ENCODE measurements at regions not wholly inside any gene's neighbourhood (a gene's known extent, or its start where the extent isn't known, plus 50 kb on each side); places are given as distances from the start of the nearest gene placed in this dataset.

DNA sequence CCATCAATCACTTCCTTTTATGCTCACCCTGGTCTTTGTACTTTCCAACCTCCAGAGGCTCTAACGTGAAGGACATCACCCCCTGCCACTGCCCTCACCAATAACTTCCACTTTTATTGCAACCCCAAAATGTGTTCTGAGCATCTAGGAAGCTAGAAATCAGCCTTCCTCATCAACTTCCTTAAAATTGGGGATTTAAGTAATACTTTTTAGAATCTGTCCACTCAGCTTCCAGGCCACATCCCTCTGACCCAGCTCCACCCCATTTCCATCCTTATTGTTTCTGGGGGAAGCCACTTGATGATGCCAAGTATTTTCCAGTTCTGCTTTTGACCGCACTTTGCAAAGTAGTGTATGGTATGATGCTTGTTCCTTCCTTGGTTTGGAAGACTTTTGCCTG lies 73.5 kb upstream of the XCR1 start:
- DNase-seq (ENCODE audit: low read depth, low spot score), result no peak
- TF ChIP-seq, protein P1, sequence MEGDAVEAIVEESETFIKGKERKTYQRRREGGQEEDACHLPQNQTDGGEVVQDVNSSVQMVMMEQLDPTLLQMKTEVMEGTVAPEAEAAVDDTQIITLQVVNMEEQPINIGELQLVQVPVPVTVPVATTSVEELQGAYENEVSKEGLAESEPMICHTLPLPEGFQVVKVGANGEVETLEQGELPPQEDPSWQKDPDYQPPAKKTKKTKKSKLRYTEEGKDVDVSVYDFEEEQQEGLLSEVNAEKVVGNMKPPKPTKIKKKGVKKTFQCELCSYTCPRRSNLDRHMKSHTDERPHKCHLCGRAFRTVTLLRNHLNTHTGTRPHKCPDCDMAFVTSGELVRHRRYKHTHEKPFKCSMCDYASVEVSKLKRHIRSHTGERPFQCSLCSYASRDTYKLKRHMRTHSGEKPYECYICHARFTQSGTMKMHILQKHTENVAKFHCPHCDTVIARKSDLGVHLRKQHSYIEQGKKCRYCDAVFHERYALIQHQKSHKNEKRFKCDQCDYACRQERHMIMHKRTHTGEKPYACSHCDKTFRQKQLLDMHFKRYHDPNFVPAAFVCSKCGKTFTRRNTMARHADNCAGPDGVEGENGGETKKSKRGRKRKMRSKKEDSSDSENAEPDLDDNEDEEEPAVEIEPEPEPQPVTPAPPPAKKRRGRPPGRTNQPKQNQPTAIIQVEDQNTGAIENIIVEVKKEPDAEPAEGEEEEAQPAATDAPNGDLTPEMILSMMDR (IDR thresholded peaks at IDR 0.05; ENCODE audit: insufficient read depth, low read length, missing control alignments), result no peak
- ChIA-PET CTCF (interaction anchor here (1.9 kb wide), 1 partner anchor 22 kb away, joined by 7 read pairs; no protein-coding TSS in a partner anchor), POLR2A (no interaction called here)
- H3K4me3 ChIP-seq (ENCODE audit: low read depth, low read length), result no peak overlapping the region

- ChIA-PET CTCF (interaction anchor here (0.9 to 3.1 kb wide), 3 partner anchors 13 to 159 kb away, joined by 3 to 14 read pairs (median 9); no protein-coding TSS in a partner anchor), POLR2A (no interaction called here)
- no peak overlapping the region for H3K4me3 ChIP-seq (ENCODE audit: low read depth, low read length)
- TF ChIP-seq, protein P1 (IDR thresholded peaks at IDR 0.05; ENCODE audit: insufficient read depth, low read length, missing control alignments), result no peak
- no peak for DNase-seq (ENCODE audit: low read depth, low spot score)
These were observed 71.1 kb upstream of the XCR1 start for GRCh38 chr3:46098319-46098761.

DNA sequence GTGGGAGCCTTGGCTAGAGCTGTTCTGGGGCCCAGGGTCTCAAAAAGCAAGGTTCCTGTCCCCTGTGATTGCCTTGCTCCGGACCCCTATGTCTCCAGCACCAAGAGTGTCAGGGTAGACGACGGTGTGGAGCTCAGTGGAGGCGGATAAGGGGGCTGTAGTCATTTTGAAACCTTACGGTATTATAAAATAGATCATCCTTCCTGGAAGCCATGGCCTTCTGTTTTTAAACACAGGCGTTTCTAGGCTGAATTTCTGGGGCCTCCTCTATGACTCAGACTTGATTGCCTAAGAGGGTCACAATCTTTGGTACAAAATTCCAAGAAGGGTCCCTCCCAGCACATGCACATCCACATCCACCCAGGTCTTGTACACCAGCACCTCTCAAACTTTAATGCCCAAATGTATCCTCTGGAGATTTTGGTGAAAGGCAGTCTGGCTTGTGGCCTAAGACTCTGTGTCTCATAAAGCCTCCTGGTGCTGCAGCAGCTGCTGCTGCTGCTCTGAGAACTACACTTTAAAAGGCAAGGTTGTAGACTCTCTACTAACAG lies 70.5 kb upstream of the XCR1 start:
- H3K4me3 ChIP-seq (ENCODE audit: low read depth, low read length), result no peak overlapping the region
- no peak for DNase-seq (ENCODE audit: low read depth, low spot score)
- ChIA-PET CTCF (interaction anchor here (0.9 to 3.1 kb wide), 3 partner anchors 13 to 159 kb away, joined by 3 to 14 read pairs (median 9); no protein-coding TSS in a partner anchor), POLR2A (no interaction called here)
- TF ChIP-seq, protein P1 (IDR thresholded peaks at IDR 0.05; ENCODE audit: insufficient read depth, low read length, missing control alignments), result no peak

GRCh38 chr3:46096781-46097180 lies 69.5 kb upstream of the XCR1 start:
- no peak overlapping the region for H3K4me3 ChIP-seq (ENCODE audit: low read depth, low read length)
- DNase-seq (ENCODE audit: low read depth, low spot score), result no peak
- TF ChIP-seq, protein P1 (IDR thresholded peaks at IDR 0.05; ENCODE audit: insufficient read depth, low read length, missing control alignments), result no peak
- POLR2A ChIA-PET, result no interaction called here
- CTCF ChIA-PET, result interaction anchor here (1.3 to 3.1 kb wide), 3 partner anchors 17 to 282 kb away, joined by 3 to 14 read pairs (median 9); no protein-coding TSS in a partner anchor

GRCh38 chr3:46096336-46096735 lies 69.1 kb upstream of the XCR1 start:
- DNase-seq (ENCODE audit: low read depth, low spot score), result no peak
- H3K4me3 ChIP-seq (ENCODE audit: low read depth, low read length), result no peak overlapping the region
- ChIA-PET CTCF (interaction anchor here (1.3 to 3.1 kb wide), 2 partner anchors 157 to 282 kb away, joined by 3 to 14 read pairs; no protein-coding TSS in a partner anchor), POLR2A (no interaction called here)
- TF ChIP-seq, protein P1 (IDR thresholded peaks at IDR 0.05; ENCODE audit: insufficient read depth, low read length, missing control alignments), result no peak

DNA sequence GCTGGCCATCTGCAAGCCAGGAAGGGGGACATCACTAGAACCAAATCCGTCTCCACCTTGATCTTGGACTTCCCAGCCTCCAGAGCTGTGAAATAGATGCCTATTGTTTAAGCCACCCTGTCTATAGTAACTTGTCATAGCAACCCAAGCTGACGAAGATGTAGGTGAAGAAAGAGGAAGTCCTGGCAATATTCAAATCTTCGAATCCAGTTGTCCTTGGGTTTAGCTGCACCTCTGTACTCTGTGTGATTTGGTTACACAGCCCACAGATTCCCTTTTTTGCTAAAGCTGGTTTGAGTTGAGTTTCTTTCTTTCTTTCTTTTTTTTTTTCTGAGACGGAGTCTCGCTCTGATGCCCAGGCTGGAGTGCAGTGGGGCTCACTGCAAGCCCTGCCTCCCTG lies 68.0 kb upstream of the XCR1 start:
- no peak overlapping the region for H3K4me3 ChIP-seq (ENCODE audit: low read depth, low read length)
- CTCF ChIA-PET, result interaction anchor here (2.8 to 3.1 kb wide), 3 partner anchors 17 to 157 kb away, joined by 6 to 16 read pairs (median 14); no protein-coding TSS in a partner anchor
- no peak for DNase-seq (ENCODE audit: low read depth, low spot score)
- TF ChIP-seq, protein P1 (IDR thresholded peaks at IDR 0.05; ENCODE audit: insufficient read depth, low read length, missing control alignments), result no peak
- POLR2A ChIA-PET, result no interaction called here
